ENCODE measurements at regions not wholly inside any gene's neighbourhood (a gene's known extent, or its start where the extent isn't known, plus 50 kb on each side); places are given as distances from the start of the nearest gene placed in this dataset.

GRCh38 chr6:113414511-113414910 is 442.6 kb upstream of the MARCKS start:
- no peak for DNase-seq (ENCODE audit: low spot score)

GRCh38 chr6:113416170-113416569 is 441.0 kb upstream of the MARCKS start:
- no peak for DNase-seq (ENCODE audit: low spot score)

GRCh38 chr6:113420290-113420689 is 436.9 kb upstream of the MARCKS start:
- no peak for DNase-seq (ENCODE audit: low spot score)

GRCh38 chr6:113421997-113422396 is 435.1 kb upstream of the MARCKS start:
- DNase-seq (ENCODE audit: low spot score) = no peak

- DNase-seq (ENCODE audit: low spot score) = no peak
Observed at GRCh38 chr6:113423956-113424355, 433.2 kb upstream of the MARCKS start.

GRCh38 chr6:113425977-113426660 is 431.0 kb upstream of the MARCKS start:
- no peak for DNase-seq (ENCODE audit: low spot score)

GRCh38 chr6:113427617-113428016 is 429.5 kb upstream of the MARCKS start:
- no peak for DNase-seq (ENCODE audit: low spot score)

GRCh38 chr6:113428702-113429101 is 428.4 kb upstream of the MARCKS start:
- DNase-seq (ENCODE audit: low spot score) = no peak

- DNase-seq (ENCODE audit: low spot score) = no peak
Observed at GRCh38 chr6:113432521-113433334, 424.4 kb upstream of the MARCKS start.

GRCh38 chr6:113433335-113433991 is 423.7 kb upstream of the MARCKS start:
- DNase-seq (ENCODE audit: low spot score) = no peak

- no peak for DNase-seq (ENCODE audit: low spot score)
Observed at GRCh38 chr6:113434641-113435040, 422.5 kb upstream of the MARCKS start.

GRCh38 chr6:113437566-113437965 is 419.6 kb upstream of the MARCKS start:
- no peak for DNase-seq (ENCODE audit: low spot score)

- no peak for DNase-seq (ENCODE audit: low spot score)
Observed at GRCh38 chr6:113439866-113440265, 417.3 kb upstream of the MARCKS start.

- DNase-seq (ENCODE audit: low spot score) = no peak
Observed at GRCh38 chr6:113442040-113442439, 415.1 kb upstream of the MARCKS start.

- DNase-seq (ENCODE audit: low spot score) = no peak
Observed at GRCh38 chr6:113445201-113445600, 411.9 kb upstream of the MARCKS start.

- no peak for DNase-seq (ENCODE audit: low spot score)
Observed at GRCh38 chr6:113447088-113447831, 409.9 kb upstream of the MARCKS start.

GRCh38 chr6:113449051-113449450 is 408.1 kb upstream of the MARCKS start:
- no peak for DNase-seq (ENCODE audit: low spot score)

- DNase-seq (ENCODE audit: low spot score) = no peak
Observed at GRCh38 chr6:113450061-113450465, 407.1 kb upstream of the MARCKS start.

- no peak for DNase-seq (ENCODE audit: low spot score)
Observed at GRCh38 chr6:113451049-113451448, 406.1 kb upstream of the MARCKS start.

- DNase-seq (ENCODE audit: low spot score) = no peak
Observed at GRCh38 chr6:113457198-113457597, 399.9 kb upstream of the MARCKS start.

- DNase-seq (ENCODE audit: low spot score) = no peak
Observed at GRCh38 chr6:113457751-113458150, 399.4 kb upstream of the MARCKS start.

GRCh38 chr6:113458368-113459010 is 398.7 kb upstream of the MARCKS start:
- DNase-seq (ENCODE audit: low spot score) = no peak
